GM12873 (cell line): ENCODE measurements at regions not wholly inside any gene's neighbourhood (a gene's known extent, or its start where the extent isn't known, plus 50 kb on each side); places are given as distances from the start of the nearest gene placed in this dataset.

Source experiments
- TF ChIP-seq, protein P1 (sequence below): IDR thresholded peaks from 2 replicates; pipeline ENCODE4 v1.5.1; 2012; ENCODE audit warnings: low read depth, mild to moderate bottlenecking, moderate library complexity, low read length, control low read depth; ENCODE audit not compliant: insufficient read depth; ENCODE audit errors: missing control alignments

- TF ChIP-seq, protein P1, sequence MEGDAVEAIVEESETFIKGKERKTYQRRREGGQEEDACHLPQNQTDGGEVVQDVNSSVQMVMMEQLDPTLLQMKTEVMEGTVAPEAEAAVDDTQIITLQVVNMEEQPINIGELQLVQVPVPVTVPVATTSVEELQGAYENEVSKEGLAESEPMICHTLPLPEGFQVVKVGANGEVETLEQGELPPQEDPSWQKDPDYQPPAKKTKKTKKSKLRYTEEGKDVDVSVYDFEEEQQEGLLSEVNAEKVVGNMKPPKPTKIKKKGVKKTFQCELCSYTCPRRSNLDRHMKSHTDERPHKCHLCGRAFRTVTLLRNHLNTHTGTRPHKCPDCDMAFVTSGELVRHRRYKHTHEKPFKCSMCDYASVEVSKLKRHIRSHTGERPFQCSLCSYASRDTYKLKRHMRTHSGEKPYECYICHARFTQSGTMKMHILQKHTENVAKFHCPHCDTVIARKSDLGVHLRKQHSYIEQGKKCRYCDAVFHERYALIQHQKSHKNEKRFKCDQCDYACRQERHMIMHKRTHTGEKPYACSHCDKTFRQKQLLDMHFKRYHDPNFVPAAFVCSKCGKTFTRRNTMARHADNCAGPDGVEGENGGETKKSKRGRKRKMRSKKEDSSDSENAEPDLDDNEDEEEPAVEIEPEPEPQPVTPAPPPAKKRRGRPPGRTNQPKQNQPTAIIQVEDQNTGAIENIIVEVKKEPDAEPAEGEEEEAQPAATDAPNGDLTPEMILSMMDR, result no peak
These were observed 287.4 kb upstream of the TARS1 start for GRCh38 chr5:33153372-33153771.

GRCh38 chr5:33153831-33154230 is 286.9 kb upstream of the TARS1 start:
- TF ChIP-seq, protein P1, result no peak

DNA sequence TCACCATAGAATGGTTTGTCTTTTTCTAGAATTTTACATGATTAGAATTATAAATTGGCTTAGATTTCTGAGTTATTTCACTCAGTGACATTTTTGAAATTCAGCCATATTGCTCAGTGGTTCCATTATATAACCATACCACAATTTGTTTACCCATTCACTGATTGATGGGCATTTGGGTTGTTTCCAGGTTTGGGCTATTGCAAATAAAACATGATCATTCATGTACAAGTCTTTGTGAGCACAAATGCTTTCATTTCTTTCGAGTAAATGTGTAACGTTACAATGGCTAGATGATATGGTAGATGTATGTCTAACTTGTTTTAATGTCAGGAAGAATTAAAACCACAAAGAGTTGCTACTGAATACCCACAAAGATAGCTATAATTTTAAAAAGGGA is 279.9 kb upstream of the TARS1 start:
- TF ChIP-seq, protein P1, result no peak

DNA sequence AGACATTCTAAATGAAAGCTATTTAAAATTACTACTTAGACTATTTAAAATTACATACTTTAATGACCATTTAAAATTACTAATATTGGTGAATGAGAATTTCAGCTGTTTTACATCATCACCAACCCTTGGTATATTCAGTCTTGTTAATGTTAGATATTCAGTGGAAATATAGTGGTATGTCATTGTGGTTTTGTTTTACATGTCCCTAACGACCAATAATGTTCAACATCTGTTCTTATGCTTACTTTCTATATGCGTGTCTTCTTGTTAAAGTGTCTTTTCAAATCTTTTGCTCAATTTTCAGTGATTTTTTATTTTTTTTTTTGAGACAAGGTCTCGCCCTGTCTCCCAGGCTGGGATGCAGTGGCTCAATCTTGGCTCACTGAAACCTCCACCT is 279.3 kb upstream of the TARS1 start:
- TF ChIP-seq, protein P1, result no peak

- TF ChIP-seq, protein P1, result no peak
These were observed 278.7 kb upstream of the TARS1 start for GRCh38 chr5:33162057-33162456.

DNA sequence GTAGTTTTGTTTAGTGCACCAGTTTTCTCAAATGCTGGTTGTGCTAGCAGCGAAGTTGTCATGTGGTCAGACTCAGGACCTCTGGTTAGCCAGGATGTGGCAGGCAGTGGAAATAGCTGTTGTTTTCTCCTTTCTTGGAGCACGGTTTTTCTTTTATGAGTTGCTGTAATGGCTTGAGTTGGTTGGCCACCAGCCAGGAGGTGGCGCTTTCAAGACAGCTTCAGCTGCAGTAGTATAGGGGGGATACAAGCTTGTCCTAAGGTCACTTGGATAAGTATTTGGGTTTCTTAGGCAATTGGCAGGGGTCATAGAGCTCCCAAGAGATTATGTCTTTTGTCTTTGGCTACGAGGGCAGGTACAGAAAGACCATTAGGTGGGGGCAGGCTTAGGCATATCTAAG is 274.2 kb upstream of the TARS1 start:
- TF ChIP-seq, protein P1, result peak; percentile 36

DNA sequence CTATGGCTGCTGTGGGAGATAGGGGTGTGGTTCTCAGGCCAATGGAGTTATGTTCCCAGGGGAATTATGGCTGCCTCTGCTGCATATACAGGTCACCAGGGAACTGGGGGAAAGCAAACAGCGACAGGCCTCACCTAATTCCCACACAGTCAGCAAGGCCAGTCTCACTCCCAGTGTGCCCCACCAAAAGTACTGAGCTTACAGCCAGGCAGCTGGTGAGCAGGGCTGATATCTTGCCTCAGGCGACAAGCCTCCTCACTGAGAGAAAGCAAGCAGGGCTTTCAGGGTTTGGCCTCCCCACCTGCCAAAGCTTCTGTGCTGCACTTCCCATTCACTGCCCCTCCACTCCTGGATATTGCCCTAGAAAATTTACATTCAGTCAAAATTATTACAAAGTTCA is 273.8 kb upstream of the TARS1 start:
- TF ChIP-seq, protein P1, result no peak
